MV-4-11 (cell line): ENCODE measurements at regions not wholly inside any gene's neighbourhood (a gene's known extent, or its start where the extent isn't known, plus 50 kb on each side); places are given as distances from the start of the nearest gene placed in this dataset.
"Not testable (repeated sequence)": the region's sequence is repeated elsewhere in the genome, so short reads cannot be mapped to it uniquely, and the experiment has no call there.

Experiments
- DNase-seq: peaks from one replicate; lab custom pipeline; 2025; lab: John Stamatoyannopoulos, UW

DNA sequence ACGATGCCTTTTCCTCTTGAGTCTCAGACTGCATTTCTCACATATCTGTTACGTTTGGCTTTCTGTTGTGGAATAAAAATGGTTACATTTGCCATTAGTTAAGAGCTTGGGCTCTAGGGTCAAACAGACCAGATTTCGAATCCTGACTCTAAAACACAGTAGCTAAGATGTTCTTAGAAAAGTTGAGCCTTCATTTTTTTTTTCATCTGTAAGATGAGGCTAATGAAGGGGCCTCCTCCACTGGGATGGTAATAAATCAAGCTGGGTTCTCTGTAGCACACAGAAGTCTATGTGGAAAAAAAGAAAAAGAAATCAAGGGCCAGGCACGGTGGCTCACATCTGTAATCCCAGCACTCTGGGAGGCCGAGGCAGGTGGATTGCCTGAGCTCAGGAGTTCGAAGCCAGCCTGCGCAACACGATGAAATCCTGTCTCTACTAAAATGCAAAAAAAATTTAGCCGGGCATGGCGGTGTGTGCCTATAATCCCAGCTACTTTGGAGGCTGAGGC is 49.9 kb upstream of the CAPRIN1 start:
- DNase-seq, result no peak

DNA sequence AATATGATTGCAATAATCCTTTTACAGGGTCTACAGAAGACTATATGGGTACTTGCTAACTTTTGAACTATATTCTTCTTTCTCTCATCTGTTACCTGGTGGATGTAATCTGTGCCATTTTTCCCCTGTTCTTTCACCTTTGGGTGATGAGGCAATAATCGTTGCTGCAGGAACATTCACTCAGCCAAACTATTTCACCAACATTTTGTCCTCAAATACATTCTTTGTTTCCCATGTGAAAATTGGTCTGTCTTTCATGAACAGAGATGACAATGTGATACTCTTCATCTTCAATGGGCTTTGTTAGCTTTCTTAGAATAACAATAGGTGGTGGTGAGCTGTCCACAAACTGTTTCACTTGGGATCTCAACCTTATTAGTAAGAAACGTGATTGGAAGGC is 52.1 kb upstream of the CAPRIN1 start:
- DNase-seq, result no peak

DNA sequence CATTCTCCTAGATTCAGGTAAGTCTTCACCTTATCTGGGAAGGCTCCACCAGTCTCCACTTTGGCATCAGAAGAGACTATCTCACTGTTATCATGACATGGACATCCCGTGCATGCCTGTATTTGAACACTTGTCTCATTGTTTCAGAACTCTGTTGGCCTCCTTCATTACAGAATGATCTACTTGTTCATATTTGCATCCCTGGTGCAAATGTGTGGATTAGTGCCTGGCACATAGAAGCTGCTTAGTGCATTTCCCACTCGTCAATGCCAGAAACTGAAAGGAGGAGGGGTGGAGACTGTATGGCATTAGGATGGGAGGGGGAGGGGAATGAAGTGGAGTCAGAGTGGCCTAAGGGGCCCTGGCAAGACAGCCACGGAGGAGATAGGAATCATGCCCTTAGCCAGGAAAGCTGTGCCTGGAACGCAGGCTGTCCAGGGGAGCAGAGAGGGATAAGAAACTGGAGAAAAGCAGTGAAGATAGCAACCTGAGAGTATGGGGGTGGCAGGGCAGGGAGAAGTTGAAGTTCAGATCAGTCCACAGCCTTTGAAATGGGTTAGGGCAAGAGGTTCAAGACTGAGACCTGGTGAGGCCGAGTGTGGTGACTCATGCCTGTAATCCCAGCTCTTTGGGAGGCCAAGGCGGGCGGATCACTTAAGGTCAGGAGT is 53.8 kb upstream of the CAPRIN1 start:
- no peak for DNase-seq

DNA sequence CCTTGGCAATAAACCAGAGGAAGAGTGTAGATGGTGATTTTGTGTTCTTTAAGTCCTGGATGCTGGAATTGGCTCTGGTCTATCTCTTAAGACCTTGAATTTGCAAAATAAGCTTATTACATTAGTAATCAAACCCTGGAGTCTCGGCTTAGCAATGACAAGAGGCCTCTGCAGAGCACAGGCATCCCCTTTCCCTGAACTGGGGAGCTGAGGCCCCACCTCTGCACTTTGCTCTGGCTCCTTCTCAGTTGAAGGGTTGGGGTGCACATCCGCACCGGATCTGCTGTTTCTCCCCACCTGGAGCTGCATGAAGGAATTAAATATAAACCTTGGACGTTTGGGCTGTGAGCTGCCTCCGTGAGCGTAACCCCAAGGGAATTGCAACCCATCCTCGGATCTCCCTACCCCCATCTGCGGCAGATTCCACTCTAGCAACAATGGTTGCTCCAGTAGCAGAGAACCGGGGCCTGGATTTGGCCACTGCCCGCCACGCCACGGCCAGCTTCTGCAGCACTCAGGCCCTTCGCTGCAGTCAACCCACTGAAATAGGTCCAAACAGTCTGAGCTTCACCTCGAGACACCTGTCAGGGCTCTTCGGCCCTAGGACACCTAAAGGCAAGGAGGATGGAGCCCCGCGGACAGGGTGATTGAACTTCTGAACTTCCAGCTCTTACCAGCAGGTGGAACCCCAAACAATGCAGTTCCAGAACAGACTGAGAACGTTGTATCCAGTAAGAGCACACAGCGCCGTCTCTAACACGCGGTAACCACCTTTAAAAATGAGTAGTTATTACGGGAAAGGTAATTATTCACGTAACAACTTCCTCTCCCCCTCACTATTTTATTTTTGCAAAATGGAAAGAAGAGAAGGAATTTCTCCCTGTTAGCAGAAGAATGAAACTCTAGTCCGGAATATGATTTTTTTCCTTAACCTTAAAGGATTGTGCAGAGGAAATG is 54.8 kb upstream of the CAPRIN1 start:
- peak; percentile 50 for DNase-seq

DNA sequence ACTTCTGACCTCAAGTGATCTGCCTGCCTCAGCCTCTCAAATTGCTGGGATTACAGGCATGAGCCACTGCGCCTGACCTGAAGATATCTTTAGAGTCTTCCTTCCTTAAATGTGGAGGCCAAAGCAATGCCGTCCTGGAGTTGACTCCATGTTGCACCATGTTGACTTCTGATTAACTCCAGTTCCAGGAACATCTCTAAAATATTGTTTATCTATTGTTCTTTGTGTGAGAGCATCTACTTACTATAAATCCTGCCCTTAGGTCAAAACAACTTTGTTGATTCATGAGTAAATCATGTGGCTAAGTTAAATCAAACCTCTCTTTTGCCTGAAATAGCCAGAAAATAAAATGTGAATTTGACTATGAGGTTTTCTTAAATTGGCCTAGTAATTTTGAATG is 56.6 kb upstream of the CAPRIN1 start:
- no peak for DNase-seq

DNA sequence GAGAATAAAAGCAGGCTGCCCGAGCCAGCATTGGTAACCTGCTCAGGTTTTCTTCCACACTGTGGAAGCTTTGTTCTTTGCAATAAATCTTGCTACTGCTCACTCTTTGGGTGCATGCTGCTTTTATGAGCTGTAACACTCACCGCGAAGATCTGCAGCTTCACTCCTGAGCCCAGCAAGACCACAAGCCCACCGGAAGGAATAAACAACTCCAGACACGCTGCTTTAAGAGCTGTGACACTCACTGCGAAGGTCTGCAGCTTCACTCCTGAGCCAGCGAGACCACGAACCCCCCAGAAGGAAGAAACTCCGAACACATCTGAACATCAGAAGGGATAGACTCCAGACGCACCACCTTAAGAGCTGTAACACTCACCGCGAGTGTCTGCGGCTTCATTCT is 60.4 kb upstream of the CAPRIN1 start:
- not testable (repeated sequence) for DNase-seq

DNA sequence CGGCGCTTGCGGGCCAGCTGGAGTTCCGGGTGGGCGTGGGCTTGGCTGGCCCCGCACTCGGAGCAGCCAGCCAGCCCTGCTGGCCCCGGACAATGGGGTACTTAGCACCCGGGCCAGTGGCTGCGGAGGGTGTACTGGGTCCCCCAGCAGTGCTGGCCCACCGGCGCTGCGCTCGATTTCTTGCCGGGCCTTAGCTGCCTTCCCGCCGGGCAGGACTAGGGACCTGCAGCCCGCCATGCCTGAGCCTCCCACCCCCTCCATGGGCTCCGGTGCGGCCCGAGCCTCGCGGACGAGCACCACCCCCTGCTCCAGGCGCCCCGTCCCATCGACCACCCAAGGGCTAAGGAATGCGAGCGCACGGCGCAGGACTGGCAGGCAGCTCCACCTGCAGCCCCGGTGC is 61.4 kb upstream of the CAPRIN1 start:
- not testable (repeated sequence) for DNase-seq

DNA sequence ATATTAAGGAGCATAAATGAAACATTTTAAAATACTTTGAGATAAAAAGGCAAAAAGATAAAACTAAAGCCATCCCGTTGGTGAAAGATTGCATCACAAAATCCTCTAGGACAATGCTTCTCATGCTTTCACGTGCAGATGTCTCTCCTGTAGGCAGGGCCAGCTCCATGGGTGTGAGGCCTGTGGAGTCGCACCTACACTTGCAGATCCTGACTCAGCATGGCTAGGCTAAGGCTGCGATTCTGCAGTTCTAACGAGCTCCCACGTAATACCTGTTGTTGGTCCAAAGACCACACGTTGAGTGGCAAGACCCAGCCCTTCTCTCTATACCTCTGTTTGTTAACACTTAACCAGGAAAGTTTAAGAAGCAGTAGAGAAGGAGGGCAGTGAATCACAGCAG is 62.1 kb upstream of the CAPRIN1 start:
- DNase-seq, result no peak

DNA sequence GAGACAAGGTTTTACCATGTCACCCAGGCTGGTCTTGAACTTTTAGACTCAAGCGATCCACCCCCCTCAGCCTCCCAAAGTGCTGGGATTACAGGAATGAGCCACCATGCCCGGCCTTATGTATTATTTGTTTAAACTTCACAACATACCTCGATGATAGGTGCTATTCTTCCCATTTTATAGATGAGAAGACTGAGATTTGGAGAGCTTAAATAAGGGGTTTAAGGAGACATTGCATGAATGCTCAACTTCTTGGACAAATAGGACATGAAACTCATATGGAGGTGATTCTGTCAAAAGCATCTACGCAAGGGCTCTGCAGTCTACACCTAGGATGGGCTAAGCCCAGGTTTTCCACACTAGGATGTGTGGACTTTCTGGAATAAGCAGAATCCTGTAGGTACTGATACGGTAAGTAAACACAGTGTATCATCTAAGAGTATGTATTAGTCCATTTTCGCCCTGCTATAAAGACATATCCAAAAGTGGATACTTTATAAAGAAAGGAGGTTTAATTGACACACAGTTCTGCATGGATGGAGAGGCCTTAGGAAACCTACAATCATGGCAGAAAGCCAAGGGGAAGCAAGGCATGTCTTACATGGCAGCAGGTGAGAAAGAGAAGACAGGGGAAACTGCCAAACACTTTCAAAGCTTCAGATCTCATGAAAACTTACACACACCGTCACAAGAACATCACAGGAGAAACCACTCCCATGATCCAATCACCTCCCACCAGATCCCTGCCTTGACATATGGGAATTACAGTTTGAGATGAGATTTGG is 62.8 kb upstream of the CAPRIN1 start:
- no peak for DNase-seq

DNA sequence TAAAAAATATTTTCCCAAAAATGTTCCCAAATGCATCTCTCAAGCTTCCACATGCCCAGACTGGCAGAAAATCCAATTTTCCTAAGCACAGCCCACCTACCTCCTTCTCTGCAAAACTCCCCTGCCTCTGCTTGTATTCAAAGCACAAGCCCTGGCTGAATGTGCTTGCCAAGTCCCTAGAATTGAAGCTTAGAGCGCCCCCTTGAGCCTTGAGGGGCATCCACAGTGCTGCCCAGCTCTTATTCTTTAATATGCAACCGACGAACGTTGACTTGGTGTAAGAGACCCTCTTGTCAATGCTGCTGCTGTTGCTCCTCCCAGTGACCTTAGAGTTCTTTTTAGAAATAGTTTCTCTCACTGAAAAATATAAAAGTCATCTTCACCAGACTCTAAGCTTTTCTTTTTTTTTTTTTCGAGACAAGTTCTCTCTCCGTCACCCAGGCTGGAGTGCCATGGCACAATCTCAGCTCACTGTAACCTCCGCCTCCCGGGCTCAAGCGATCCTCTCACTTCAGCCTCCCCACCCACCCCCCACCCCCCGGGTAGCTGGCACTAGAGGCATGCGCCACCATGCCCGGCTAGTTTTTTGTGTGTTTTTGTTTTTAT is 63.5 kb upstream of the CAPRIN1 start:
- DNase-seq, result peak; percentile 81

DNA sequence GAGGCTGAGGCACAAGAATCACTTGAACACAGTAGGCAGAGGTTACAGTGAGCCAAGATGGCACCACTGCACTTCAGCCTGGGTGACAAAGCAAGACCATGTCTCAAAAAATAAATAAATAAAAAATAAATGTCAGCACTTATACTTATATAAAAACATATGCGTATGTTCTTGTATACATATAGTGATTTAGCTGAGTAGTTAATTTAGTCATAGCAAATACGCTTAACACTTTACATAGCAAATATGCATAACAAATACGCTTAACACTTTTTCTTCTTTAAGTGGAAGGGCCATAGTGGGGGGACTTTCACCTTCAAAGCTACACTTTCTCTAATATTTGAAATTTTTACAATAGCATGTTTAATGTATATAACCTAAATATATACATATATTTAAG is 64.0 kb upstream of the CAPRIN1 start:
- DNase-seq, result no peak

DNA sequence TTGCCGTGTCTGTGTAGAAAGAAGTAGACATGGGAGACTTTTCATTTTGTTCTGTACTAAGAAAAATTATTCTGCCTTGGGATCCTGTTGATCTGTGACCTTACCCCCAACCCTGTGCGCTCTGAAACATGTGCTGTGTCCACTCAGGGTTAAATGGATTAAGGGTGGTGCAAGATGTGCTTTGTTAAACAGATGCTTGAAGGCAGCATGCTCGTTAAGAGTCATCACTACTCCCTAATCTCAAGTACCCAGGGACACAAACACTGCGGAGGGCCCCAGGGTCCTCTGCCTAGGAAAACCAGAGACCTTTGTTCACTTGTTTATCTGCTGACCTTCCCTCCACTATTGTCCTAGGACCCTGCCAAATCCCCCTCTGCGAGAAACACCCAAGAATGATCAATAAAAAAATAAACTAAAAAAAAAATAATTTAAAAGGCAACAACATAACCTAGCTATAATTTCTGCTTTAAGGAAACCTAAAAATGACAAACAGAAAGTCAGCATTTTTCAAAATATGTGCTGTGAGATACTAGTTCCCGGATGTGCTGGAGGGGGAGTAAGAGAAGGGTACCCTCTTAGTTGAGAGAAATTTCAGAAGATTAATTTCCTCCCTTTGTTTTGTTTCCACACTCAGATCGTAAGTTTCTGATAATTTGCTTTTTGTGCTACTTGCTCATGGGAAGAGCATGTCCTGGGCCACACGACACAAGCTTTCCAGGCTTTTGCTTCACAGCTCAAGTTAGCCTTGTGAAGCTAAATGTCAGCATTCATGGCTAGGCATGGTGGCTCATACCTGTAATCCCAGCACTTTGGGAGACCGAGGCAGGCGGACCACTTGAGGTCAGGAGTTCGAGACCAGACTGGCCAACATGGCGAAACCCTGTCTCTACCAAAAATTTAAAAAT is 64.7 kb upstream of the CAPRIN1 start:
- DNase-seq, result not testable (repeated sequence)

DNA sequence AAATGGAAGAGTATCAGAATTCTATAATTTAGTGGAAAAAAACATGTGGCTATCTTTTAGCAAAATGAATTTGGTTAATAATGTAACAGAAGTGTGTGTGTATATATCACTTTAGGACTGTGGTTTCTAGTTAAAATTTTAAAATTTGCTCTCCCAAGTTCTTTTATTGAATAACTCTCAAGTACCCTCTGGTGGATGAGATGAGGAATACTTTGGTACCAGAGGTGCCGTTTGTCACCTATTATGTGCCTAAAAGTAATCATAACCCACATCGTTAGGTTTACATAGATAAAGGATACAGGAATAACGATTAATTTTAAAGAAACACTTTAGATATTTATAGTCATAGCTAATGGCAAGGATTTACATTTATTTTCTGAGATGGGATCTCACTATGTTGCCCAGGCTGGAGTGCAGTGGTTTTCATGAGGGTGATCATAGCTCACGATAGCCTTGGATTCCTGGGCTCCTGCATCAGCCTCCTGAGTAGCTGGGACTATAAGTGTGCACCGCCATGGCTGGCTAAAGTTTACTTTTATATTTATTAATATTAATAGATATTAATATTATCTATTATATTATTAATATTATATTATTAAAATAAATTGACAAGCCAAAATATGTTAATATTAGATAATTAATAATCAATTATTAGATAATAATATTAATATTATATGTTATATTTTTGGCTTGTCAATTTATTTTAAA is 66.7 kb upstream of the CAPRIN1 start:
- DNase-seq, result peak; percentile 20

DNA sequence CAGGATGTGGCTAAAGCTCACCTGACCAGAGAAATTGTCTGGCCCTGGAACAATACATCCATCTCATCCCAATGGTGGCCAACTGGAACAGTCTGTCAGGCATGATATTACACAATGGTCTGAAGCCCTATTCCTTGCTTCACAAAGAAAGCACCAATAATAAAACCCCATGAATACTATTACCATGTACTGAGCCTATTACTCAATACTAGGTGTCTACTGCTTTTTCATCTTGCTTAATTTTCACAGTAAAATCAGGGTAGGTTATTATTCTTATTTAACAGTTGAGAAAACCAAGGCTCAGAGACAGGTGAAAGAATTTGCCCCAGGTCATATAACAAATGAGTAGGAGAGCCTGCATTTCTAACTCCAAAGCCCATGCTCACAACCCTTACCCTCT is 68.9 kb upstream of the CAPRIN1 start:
- peak; percentile 7 for DNase-seq

DNA sequence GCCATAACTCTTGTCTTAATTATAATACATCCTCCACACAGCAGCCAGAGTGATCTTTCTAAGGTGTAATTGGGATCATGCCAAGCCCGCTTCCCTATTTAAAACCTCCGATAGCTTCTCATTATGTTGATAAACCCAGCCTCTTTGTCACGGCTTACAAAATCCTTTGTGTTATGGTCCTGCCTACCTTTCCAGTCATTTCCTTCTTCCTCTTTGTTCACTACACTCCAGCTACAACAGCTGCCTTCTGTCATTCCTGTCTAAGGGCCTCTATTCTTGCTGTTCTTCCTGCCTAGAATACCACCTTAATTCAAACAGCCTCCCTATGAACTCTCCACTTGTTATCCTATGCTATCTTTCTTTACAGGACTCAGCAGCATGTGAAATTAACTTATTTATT is 70.6 kb upstream of the CAPRIN1 start:
- peak; percentile 32 for DNase-seq

DNA sequence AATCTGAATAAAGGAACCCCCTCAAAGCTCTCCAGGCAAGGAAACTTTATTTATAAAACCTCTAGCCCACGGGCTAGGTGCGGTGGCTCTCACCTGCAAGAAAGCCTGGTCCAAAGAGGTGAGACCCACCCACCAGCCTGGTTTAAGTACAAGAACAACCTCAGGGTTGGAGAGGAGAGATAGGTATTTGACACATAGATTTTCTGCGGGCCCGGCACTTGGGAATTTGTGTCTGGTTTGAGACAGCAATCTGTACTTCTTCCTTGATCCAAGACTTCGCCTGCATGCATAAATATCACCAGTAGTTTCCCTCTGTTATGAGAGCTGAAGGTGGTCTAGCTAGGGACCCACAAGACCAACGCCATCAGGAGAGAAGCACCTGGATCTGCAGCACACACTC is 73.2 kb upstream of the CAPRIN1 start:
- DNase-seq, result no peak

DNA sequence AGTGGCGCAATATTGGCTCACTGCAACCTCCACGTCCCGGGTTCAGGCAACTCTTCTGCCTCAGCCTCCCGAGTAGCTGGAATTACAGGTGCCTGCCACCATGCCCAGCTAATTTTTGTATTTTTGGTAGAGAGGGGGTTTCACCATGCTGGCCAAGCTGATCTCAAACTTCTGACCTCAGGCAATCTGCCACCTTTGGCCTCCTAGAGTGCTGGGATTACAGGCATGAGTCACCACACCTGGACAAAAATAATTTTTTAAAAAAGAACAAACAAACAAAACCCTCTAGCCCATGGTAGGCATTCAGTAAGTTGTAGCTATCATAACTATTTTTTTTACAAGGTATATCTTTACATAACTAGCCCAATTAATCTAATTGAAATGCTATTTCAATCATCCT is 73.9 kb upstream of the CAPRIN1 start:
- DNase-seq, result no peak

DNA sequence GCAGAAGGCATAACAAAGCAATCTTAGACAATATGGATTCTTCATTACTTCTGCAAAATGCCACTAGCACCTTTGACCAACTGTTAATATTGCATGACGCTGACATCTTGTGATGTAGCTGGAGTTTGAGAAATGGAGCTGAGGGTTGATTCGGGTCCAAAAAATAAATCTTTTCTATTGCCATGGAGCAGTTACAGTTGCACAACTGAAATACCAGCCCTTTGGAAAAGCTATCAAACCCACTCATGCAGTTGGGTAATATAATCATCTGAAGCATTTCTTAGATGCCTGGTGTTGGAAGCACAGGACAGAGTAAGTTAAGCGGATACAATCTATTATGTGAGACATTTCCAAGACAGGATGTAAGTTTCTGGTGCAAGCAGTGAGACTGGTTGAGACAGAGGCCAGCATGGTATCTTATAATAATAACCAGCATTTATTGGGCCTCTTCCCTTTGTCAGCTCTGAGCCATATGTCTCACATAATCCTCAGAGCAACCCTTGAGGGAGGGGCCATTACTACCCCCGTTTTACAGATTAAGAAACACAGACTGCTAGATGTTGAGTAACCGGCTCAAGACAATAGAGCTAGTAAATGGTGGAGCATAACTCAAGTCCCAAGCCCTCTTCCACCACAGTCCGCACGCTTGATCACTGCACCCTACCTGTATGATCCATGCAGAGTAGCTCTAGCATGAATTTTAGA is 74.9 kb upstream of the CAPRIN1 start:
- DNase-seq, result peak; percentile 67

DNA sequence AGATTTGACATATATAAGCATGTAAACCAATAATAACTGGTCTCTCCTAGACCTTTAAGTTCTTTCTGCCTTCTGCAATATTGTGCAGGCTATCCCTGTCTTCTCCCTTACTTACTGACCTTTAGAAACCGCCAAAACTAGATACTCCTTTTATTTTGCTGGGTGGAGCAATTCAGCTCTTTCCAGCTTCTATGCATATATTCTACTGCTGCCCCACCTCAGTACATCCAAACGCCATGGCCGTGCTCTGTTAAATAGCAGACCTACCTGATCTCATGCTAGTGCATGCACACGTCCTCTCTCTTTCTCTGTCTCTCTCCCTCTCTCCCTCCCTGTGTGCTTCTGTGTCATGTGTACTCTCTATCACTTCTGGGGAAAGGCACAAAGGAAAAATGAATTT is 76.7 kb upstream of the CAPRIN1 start:
- no peak for DNase-seq

DNA sequence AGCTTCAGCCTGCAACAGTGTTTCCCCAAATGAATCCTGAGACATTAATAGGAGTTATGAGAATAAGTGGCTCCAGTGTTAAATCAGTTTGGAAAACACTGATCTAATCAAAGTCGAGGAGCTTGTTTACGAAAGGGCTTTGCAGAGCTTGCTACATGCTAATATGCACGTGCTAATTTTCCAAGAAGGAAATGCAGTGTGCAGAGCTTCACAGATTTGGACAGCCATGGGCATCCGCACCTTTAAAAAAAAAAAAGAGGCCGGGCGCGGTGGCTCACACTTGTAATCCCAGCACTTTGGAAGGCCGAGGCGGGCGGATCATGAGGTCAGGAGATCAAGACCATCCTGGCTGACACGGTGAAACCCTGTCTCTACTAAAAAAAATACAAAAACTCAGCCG is 79.7 kb upstream of the LMO2 start:
- not testable (repeated sequence) for DNase-seq
